Astrocyte (in vitro differentiated cells and primary cell): ENCODE measurements at regions not wholly inside any gene's neighbourhood (a gene's known extent, or its start where the extent isn't known, plus 50 kb on each side); places are given as distances from the start of the nearest gene placed in this dataset.

Source experiments
- DNase-seq: peaks from one replicate; pipeline ENCODE4 v3.0.0-alpha.2; 2010; ENCODE audit warnings: low read depth
- FAIRE-seq: peaks from 2 replicates; lab custom pipeline; 2011; peaks lifted over from hg19 to GRCh38; lab: Jason Lieb, UNC
- H2AFZ ChIP-seq: 2 replicates; pipeline ENCODE4 v1.6.0; 2012; ENCODE audit warnings: low read depth, low read length, inconsistent platforms
- H3K27ac ChIP-seq: 2 replicates; pipeline ENCODE4 v1.5.1; 2011; ENCODE audit warnings: low read depth, low read length, inconsistent platforms
- H3K27me3 ChIP-seq: 2 replicates; pipeline ENCODE4 v1.6.0; 2011; ENCODE audit warnings: low read length, inconsistent platforms; ENCODE audit not compliant: insufficient read depth
- H3K36me3 ChIP-seq: 2 replicates; pipeline ENCODE4 v1.5.1; 2011; ENCODE audit warnings: low read length, inconsistent platforms; ENCODE audit not compliant: insufficient read depth
- H3K4me1 ChIP-seq: 2 replicates; pipeline ENCODE4 v1.5.1; 2011; ENCODE audit warnings: low read length, inconsistent platforms; ENCODE audit not compliant: insufficient read depth
- H3K4me2 ChIP-seq: 2 replicates; pipeline ENCODE4 v1.6.0; 2012; ENCODE audit warnings: low read length, inconsistent platforms
- H3K4me3 ChIP-seq: 2 replicates; pipeline ENCODE4 v1.5.1; 2011; ENCODE audit warnings: low read depth, mild to moderate bottlenecking, low read length, inconsistent platforms; ENCODE audit not compliant: insufficient read depth
- H3K79me2 ChIP-seq: 2 replicates; pipeline ENCODE4 v1.6.0; 2012; ENCODE audit warnings: mild to moderate bottlenecking, low read length, inconsistent platforms; ENCODE audit not compliant: insufficient read depth
- H3K9ac ChIP-seq: 2 replicates; pipeline ENCODE4 v1.6.0; 2012; ENCODE audit warnings: mild to moderate bottlenecking, low read length, inconsistent platforms
- H3K9me3 ChIP-seq: 2 replicates; pipeline ENCODE4 v1.5.1; 2012; ENCODE audit warnings: low read depth, mild to moderate bottlenecking, low read length, inconsistent platforms; ENCODE audit not compliant: insufficient read depth
- H4K20me1 ChIP-seq: 2 replicates; pipeline ENCODE4 v1.6.0; 2012; ENCODE audit warnings: low read length, inconsistent platforms; ENCODE audit not compliant: insufficient read depth
- H3K27ac Mint-ChIP-seq: one replicate; pipeline ENCODE4 v1.8.0; 2021; ENCODE audit warnings: mild to moderate bottlenecking, mixed read lengths; ENCODE audit not compliant: unreplicated experiment
- H3K27me3 Mint-ChIP-seq: one replicate; pipeline ENCODE4 v1.8.0; 2021; ENCODE audit warnings: low read depth, mixed read lengths; ENCODE audit not compliant: unreplicated experiment
- H3K36me3 Mint-ChIP-seq: one replicate; pipeline ENCODE4 v1.8.0; 2021; ENCODE audit warnings: low read depth, mixed read lengths; ENCODE audit not compliant: unreplicated experiment
- H3K4me1 Mint-ChIP-seq: one replicate; pipeline ENCODE4 v1.8.0; 2021; ENCODE audit warnings: low read depth, mixed read lengths; ENCODE audit not compliant: unreplicated experiment
- H3K4me3 Mint-ChIP-seq: one replicate; pipeline ENCODE4 v1.8.0; 2021; ENCODE audit warnings: mild to moderate bottlenecking, moderate library complexity, mixed read lengths; ENCODE audit not compliant: unreplicated experiment
- H3K9me3 Mint-ChIP-seq: one replicate; pipeline ENCODE4 v1.8.0; 2021; ENCODE audit warnings: mild to moderate bottlenecking, mixed read lengths; ENCODE audit not compliant: unreplicated experiment
- EZH2 ChIP-seq: IDR thresholded peaks from 2 replicates; pipeline ENCODE4 v1.6.1; 2012; ENCODE audit warnings: mild to moderate bottlenecking, low read length, inconsistent platforms; ENCODE audit not compliant: insufficient read depth
- TF ChIP-seq, protein P1 (sequence below): IDR thresholded peaks from 2 replicates; pipeline ENCODE4 v1.5.1; 2011; ENCODE audit warnings: low read depth, mild to moderate bottlenecking, inconsistent platforms, low read length, moderate library complexity; ENCODE audit not compliant: insufficient read depth

DNA sequence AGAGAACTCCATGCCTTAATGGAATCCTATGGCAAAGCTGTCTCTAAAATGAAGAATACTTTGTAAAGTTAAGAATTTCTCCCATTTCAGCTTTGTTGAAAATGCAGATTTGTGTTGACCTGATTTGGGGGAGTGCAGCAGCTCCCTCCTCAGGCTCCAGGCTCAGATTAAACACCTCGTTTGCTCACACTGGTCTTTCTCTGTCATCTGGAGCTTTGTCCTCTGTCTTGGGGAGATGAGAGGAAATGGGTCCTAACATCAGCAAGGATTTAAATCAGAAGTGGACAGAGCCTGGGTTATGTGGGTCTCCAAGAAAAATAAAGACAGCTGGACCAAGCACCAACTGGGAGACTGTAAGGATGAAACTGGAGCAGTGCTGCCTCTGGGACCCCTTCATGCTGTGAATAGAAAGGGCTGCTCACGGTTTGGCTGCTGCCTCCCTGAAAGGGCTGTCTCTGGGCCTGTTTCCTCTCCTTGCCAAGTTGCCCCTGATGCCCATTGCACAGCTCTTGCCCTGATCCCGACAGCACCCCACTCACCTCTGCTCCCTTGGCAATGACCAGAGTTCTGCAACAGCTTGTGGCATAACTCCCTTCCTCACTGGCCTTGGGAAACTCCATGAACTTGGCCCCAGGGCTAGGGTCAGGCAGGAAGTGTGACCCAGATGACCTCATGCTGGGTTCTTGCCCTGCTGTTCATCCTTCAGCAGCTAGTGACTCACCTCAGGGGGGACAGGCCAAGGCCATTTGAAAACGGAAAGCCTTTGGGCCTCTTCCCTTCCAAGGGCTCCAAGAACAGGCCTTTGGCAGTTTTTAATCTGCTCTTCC is 197.2 kb downstream of the CYP26B1 start:
- H3K79me2 ChIP-seq: no peaks in the 10 kb centered on the region
- H3K4me3 ChIP-seq: no peak overlapping the region
- no peaks in the 10 kb centered on the region for H3K4me1 ChIP-seq
- Mint-ChIP-seq H3K9me3 (peaks cover 4% of the 10 kb centered on the region), H3K27ac (no peak overlapping the region), H3K4me1 (peaks cover 25% of the 10 kb centered on the region), H3K27me3 (peaks cover 55% of the 10 kb centered on the region), H3K4me3 (no peak overlapping the region), H3K36me3 (no peaks in the 10 kb centered on the region)
- no peak for DNase-seq
- H3K9me3 ChIP-seq: no peaks in the 10 kb centered on the region
- no peak overlapping the region for H3K9ac ChIP-seq
- no peak overlapping the region for H3K27ac ChIP-seq
- H2AFZ ChIP-seq: no peak overlapping the region
- no peaks in the 10 kb centered on the region for H3K36me3 ChIP-seq
- no peaks in the 10 kb centered on the region for H3K27me3 ChIP-seq
- H3K4me2 ChIP-seq: no peak overlapping the region
- no peak for TF ChIP-seq EZH2
- TF ChIP-seq, protein P1, sequence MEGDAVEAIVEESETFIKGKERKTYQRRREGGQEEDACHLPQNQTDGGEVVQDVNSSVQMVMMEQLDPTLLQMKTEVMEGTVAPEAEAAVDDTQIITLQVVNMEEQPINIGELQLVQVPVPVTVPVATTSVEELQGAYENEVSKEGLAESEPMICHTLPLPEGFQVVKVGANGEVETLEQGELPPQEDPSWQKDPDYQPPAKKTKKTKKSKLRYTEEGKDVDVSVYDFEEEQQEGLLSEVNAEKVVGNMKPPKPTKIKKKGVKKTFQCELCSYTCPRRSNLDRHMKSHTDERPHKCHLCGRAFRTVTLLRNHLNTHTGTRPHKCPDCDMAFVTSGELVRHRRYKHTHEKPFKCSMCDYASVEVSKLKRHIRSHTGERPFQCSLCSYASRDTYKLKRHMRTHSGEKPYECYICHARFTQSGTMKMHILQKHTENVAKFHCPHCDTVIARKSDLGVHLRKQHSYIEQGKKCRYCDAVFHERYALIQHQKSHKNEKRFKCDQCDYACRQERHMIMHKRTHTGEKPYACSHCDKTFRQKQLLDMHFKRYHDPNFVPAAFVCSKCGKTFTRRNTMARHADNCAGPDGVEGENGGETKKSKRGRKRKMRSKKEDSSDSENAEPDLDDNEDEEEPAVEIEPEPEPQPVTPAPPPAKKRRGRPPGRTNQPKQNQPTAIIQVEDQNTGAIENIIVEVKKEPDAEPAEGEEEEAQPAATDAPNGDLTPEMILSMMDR: no peak
- H4K20me1 ChIP-seq: no peaks in the 10 kb centered on the region
- FAIRE-seq: no peak

DNA sequence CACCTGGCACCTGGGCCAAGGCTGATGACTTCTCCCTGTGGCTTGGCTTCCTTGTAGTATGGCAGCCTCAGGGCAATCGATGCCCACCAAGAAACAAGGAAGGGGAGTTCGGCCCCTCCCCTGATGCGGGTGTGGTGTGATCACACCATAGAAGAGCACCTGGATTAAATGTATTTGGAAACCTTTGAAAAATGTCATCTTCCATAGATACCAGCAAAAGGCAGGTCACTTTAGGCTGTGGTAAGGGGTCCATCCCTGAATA is 198.2 kb downstream of the CYP26B1 start:
- H4K20me1 ChIP-seq: no peaks in the 10 kb centered on the region
- Mint-ChIP-seq H3K4me1 (peaks cover 25% of the 10 kb centered on the region), H3K36me3 (no peaks in the 10 kb centered on the region), H3K9me3 (peaks cover 4% of the 10 kb centered on the region), H3K27me3 (peaks cover 64% of the 10 kb centered on the region), H3K27ac (no peak overlapping the region), H3K4me3 (no peak overlapping the region)
- FAIRE-seq (no peak), DNase-seq (no peak)
- H3K9ac ChIP-seq: no peak overlapping the region
- H3K27me3 ChIP-seq: no peaks in the 10 kb centered on the region
- TF ChIP-seq, protein P1: no peak
- no peak for TF ChIP-seq EZH2
- H3K4me3 ChIP-seq: no peak overlapping the region
- H3K36me3 ChIP-seq: no peaks in the 10 kb centered on the region
- H3K4me2 ChIP-seq: no peak overlapping the region
- no peaks in the 10 kb centered on the region for H3K9me3 ChIP-seq
- no peaks in the 10 kb centered on the region for H3K4me1 ChIP-seq
- H3K79me2 ChIP-seq: no peaks in the 10 kb centered on the region
- no peak overlapping the region for H3K27ac ChIP-seq
- no peak overlapping the region for H2AFZ ChIP-seq
